ENCODE measurements at regions not wholly inside any gene's neighbourhood (a gene's known extent, or its start where the extent isn't known, plus 50 kb on each side); places are given as distances from the start of the nearest gene placed in this dataset.

GRCh38 chr5:167463939-167464338, 827.5 kb upstream of the WWC1 start:
- no peak for DNase-seq (ENCODE audit: low read depth, low spot score)
- H3K27ac ChIP-seq: no peak overlapping the region

- H3K27ac ChIP-seq: no peak overlapping the region
- no peak for DNase-seq (ENCODE audit: low read depth, low spot score)
Measured at GRCh38 chr5:167466992-167467391, 824.5 kb upstream of the WWC1 start.

GRCh38 chr5:167472566-167473108, 818.8 kb upstream of the WWC1 start:
- H3K27ac ChIP-seq: no peak overlapping the region
- DNase-seq (ENCODE audit: low read depth, low spot score): no peak

GRCh38 chr5:167478188-167478587, 813.3 kb upstream of the WWC1 start:
- H3K27ac ChIP-seq: no peak overlapping the region
- DNase-seq (ENCODE audit: low read depth, low spot score): no peak

GRCh38 chr5:167479779-167480178, 811.7 kb upstream of the WWC1 start:
- no peak for DNase-seq (ENCODE audit: low read depth, low spot score)
- H3K27ac ChIP-seq: no peak overlapping the region

- no peak for DNase-seq (ENCODE audit: low read depth, low spot score)
- no peak overlapping the region for H3K27ac ChIP-seq
Measured at GRCh38 chr5:167481345-167481744, 810.1 kb upstream of the WWC1 start.

GRCh38 chr5:167482555-167482954, 808.9 kb upstream of the WWC1 start:
- no peak overlapping the region for H3K27ac ChIP-seq
- DNase-seq (ENCODE audit: low read depth, low spot score): no peak

GRCh38 chr5:167485061-167485774, 806.2 kb upstream of the WWC1 start:
- H3K27ac ChIP-seq: no peak overlapping the region
- no peak for DNase-seq (ENCODE audit: low read depth, low spot score)

- DNase-seq (ENCODE audit: low read depth, low spot score): no peak
- H3K27ac ChIP-seq: no peak overlapping the region
Measured at GRCh38 chr5:167488371-167488770, 803.1 kb upstream of the WWC1 start.

- DNase-seq (ENCODE audit: low read depth, low spot score): no peak
- H3K27ac ChIP-seq: no peak overlapping the region
Measured at GRCh38 chr5:167489202-167489601, 802.2 kb upstream of the WWC1 start.

- no peak for DNase-seq (ENCODE audit: low read depth, low spot score)
- H3K27ac ChIP-seq: no peak overlapping the region
Measured at GRCh38 chr5:167503926-167504720, 787.3 kb upstream of the WWC1 start.

GRCh38 chr5:167507463-167508233, 783.8 kb upstream of the WWC1 start:
- no peak for DNase-seq (ENCODE audit: low read depth, low spot score)
- H3K27ac ChIP-seq: no peak overlapping the region

- DNase-seq (ENCODE audit: low read depth, low spot score): no peak
- no peak overlapping the region for H3K27ac ChIP-seq
Measured at GRCh38 chr5:167509076-167509475, 782.4 kb upstream of the WWC1 start.

- DNase-seq (ENCODE audit: low read depth, low spot score): no peak
Measured at GRCh38 chr5:167511276-167511675, 780.2 kb upstream of the WWC1 start.

GRCh38 chr5:167512111-167512510, 779.3 kb upstream of the WWC1 start:
- H3K27ac ChIP-seq: no peak overlapping the region
- DNase-seq (ENCODE audit: low read depth, low spot score): no peak

More at GRCh38 chr5:167511276-167511675, 780.2 kb upstream of the WWC1 start:
- H3K27ac ChIP-seq: no peak overlapping the region

- H3K27ac ChIP-seq: no peak overlapping the region
- no peak for DNase-seq (ENCODE audit: low read depth, low spot score)
Measured at GRCh38 chr5:167513381-167513780, 778.1 kb upstream of the WWC1 start.

GRCh38 chr5:167514461-167514860, 777.0 kb upstream of the WWC1 start:
- DNase-seq (ENCODE audit: low read depth, low spot score): no peak
- no peak overlapping the region for H3K27ac ChIP-seq

- no peak overlapping the region for H3K27ac ChIP-seq
- no peak for DNase-seq (ENCODE audit: low read depth, low spot score)
Measured at GRCh38 chr5:167525004-167525403, 766.4 kb upstream of the WWC1 start.

- DNase-seq (ENCODE audit: low read depth, low spot score): no peak
- no peak overlapping the region for H3K27ac ChIP-seq
Measured at GRCh38 chr5:167528651-167529050, 762.8 kb upstream of the WWC1 start.

GRCh38 chr5:167530548-167530947, 760.9 kb upstream of the WWC1 start:
- DNase-seq (ENCODE audit: low read depth, low spot score): no peak

More at GRCh38 chr5:167530548-167530947, 760.9 kb upstream of the WWC1 start:
- H3K27ac ChIP-seq: no peak overlapping the region
